Stimulated activated CD8-positive, alpha-beta memory T cell treated with anti-CD3 and anti-CD28 coated beads, Interleukin-7, amount 100 ng/mL, for 4 hours (primary cell): ENCODE measurements at regions not wholly inside any gene's neighbourhood (a gene's known extent, or its start where the extent isn't known, plus 50 kb on each side); places are given as distances from the start of the nearest gene placed in this dataset.
"Not testable (repeated sequence)": the region's sequence is repeated elsewhere in the genome, so short reads cannot be mapped to it uniquely, and the experiment has no call there.

Source experiments
- DNase-seq, 2 donors: peaks; one replicate each; pipeline ENCODE4 v3.0.0-alpha.2; 2020; ENCODE audit warnings: low read depth in 2 of 2

- DNase-seq, result no peak
Measured at GRCh38 chr11:80782135-80782885, 1341.5 kb upstream of the TENM4 start.

DNA sequence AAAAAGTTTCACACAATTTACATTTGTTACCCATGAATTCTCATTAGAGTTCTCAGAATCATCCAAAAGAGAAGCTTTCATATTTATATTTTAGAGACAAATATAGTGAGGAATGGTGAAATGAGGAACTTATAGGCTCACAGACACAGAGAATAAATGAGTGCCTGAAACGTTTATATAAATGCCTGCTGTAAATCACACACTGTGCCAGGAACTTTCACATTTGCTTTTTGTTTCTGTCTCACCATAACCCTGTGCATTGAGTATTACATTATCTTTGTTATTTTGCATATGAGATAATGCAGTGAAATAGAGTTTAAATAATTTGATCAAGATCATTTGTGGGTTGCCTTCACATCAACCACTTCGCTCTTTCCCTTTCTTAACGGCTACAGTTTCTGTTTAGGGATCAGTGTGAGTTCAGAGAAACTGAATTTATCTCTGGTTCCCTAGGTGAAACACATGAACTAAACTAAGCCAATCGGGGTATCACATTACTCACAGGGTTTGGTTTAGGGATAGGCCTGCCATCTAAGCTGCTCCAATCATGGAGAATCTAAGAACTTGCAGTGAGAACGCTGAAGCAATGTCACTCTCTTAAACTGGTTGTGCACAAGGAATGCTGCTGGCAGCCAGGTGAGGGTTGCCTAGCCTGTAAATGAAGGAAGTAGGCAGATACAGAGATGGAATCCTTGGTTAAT, 1339.2 kb upstream of the TENM4 start:
- DNase-seq, result no peak

GRCh38 chr11:80778941-80779340, 1338.1 kb upstream of the TENM4 start:
- DNase-seq, result no peak

DNA sequence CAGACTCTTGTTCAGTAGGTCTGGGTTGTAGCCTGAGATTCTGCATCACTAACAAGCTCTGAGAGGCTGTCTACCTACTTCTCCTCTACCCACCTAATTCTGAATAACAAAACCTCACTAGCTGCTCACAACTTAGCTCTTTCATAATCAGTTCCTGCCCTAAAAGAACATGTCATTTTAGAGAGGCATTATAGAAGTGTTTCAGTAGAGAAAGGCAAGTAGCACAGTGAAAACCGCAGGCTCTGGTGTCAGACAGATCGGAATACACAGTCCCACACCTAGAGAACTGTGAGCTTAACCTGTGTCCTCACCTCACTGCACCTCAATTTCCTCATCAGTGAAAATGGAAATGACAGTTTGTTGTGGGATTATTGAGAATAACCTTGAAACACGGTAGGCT, 1337.6 kb upstream of the TENM4 start:
- no peak for DNase-seq

DNA sequence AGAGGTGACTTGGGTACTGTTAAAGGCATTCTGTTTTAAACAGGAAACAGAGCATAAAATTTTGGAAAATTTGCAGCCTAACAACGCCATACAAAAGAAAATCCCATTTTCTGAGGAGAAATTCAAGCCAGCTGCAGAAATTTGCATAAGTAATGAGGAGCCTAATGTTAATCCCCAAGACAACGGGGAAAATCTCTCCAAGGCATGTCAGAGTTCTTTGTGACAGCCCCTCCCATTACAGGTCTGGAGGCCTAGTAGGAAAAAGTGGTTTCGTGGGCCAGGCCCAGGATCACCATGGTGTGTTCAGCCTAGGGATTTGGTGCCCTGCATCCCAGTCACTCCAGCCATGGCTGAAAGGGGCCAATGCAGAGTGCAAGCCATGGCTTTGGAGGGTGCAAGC, 1333.1 kb upstream of the TENM4 start:
- DNase-seq, result no peak

DNA sequence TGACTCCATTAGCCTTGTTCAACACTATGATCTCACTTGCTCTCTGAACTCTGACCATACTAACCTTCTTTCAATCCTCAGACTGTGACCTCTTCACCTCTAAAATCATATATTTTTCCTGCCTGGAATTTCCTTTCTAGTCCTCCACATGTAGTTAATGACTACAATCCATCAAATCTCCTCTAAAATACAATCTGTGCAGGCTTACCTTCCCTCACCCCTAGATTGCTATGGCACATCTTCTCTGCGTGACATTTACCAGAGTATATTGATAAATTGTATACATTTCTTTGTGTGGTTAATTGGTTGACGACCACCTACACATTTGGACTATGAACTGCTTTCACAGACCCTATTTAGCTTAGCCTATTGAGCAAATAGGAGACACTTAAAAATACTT, 1330.2 kb upstream of the TENM4 start:
- no peak for DNase-seq

DNA sequence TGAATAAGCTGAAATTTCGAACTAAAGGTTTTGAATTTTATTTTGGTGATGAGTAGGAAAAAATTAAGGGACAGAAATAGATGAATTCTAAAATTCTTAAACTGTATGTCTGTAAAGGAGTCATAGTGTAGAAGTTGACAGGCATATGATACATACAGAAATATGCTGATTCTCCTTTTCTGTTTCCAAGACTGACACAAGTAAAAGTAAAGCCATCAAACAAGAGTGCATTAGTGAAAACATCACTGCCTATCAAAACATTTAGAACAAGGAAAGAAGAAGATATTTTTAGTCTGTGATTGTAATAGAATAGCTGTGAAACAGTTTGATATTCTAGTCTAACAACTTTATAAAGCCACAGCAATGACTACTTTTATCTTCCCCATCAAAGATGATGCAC, 1318.0 kb upstream of the TENM4 start:
- DNase-seq, result no peak

GRCh38 chr11:80748207-80748925, 1307.5 kb upstream of the TENM4 start:
- no peak for DNase-seq

GRCh38 chr11:80746300-80746699, 1305.5 kb upstream of the TENM4 start:
- no peak for DNase-seq

DNA sequence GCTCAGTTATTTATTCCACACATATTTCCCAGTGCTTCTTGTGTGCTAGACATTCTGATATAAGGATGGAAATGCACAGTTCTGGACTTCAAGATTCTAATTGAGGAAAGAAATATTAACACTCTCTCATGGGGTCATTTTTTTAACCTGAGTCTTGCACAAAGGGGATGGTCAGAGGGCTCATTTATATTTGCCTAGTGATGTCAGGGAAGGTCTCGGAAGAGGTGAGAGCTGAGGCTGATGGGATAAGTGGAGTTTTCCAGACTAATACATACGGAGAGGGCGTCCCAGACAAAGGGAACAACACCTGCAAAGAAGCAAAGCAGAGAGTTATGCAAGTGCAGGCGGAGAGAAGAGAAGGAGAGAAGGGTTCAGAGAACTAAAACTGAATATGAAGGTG, 1304.6 kb upstream of the TENM4 start:
- DNase-seq, result no peak

DNA sequence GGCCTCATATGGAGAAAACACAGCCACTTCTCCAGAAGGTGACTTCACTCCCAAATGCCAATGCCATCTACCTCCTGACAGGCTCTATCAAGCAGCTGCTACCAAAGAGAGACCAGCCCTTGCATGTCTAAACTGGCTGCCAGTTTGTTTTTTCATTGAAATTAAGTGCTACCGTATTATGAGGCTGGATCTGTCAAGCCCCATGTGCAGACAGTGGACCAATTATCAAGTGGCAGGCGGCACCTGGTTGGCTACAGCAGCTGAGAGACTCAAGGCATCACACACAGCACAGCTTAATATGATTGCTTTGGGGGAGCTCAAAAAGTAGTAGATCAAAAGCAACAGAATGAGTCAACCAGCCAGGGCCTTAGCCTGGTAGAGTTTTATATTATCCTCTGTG, 1293.0 kb upstream of the TENM4 start:
- DNase-seq, result no peak

DNA sequence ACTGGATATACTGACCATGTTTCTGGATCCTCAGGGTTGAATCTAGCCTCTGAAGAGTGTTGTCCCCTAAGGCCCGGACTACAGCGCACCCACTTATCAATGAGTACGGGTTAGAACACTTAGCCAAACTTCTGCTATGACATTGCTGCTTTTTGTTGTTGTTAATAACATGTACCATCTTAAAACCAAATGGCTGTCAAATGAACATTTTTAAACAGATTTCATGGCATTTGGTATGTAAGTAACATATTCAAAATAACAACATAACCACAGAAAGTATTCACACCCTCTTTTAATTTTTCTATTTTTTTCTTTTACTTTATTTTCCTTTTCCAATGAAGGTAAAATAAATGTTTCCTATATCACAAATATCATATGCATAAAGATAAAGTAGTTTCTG, 1292.5 kb upstream of the TENM4 start:
- DNase-seq, result no peak

GRCh38 chr11:80727315-80727714, 1286.5 kb upstream of the TENM4 start:
- no peak for DNase-seq

DNA sequence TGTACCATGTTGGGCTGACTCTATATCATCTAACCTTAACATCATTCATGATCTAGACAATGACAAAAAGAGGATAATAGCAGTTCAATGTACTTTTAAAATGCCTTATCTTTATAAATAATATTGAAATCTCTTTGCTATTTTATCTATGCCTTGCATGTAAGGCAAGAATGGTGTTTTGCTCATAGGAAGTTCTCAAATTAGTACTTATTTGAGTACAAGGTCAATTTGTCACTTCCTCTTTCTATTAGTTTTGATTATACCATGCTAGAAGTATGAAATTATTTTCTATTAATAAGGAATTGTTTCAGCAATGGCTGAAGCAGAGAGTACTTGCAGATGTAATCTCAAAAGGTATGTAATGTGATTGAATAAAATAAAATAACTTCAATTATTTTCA, 1285.4 kb upstream of the TENM4 start:
- DNase-seq, result no peak

- no peak for DNase-seq
Measured at GRCh38 chr11:80724366-80724765, 1283.5 kb upstream of the TENM4 start.

DNA sequence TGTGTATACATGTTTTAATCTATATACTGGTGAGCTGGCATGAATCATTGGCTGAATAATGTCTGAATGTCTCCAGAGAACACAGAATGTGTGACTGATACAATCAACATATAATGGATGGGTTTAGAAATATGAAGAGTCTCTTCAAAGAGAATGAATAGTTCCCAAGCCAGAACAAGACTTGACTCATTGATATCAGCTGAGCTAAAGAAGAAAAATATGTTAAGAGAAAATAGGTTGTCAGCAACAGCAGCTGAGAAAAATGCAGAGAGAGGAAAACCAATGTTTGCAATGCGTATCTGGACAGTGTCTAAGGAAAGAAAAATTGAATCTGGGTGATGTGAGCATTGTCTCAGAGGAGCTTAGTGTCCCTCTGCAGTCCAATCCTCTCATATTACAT, 1281.8 kb upstream of the TENM4 start:
- DNase-seq, result no peak

DNA sequence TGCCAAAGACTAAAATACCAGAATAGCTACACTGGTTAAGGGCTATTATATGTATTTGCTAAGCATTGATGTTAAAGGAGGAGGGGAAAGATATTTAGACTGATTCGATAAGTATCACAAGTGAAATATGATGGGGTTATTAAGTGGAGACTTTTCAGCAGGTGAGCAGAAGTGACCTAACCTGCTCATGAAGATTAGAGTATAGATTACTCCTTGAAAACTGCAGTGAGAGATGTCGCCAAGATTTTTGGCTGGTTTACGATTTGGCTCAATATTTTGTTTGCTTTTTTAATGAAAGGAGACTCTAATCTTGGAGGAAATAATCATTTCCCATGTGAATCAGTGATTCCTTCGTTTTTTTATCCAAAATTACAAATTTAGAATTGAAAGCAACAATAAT, 1279.5 kb upstream of the TENM4 start:
- DNase-seq, result no peak

DNA sequence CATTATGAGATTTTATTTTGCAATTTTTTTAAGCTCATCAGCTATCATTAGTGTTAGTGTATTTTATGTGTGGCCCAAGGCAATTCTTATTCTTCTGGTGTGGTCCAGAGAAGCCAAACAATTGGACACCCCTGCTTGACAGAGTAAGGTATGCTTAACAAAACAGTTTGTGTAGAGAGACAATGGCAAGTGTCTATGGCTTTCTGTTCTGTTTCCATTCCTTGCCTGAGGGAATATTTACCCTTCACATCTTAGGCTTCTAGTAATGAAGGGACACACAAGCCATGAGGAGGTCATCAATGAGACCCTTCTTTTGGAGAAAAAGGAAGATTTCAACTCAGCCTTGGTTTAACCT, 1278.4 kb upstream of the TENM4 start:
- DNase-seq, result no peak

GRCh38 chr11:80718611-80719291, 1277.9 kb upstream of the TENM4 start:
- no peak for DNase-seq

GRCh38 chr11:80702264-80702663, 1261.4 kb upstream of the TENM4 start:
- DNase-seq, result no peak

- DNase-seq, result no peak
Measured at GRCh38 chr11:80700386-80700785, 1259.6 kb upstream of the TENM4 start.

DNA sequence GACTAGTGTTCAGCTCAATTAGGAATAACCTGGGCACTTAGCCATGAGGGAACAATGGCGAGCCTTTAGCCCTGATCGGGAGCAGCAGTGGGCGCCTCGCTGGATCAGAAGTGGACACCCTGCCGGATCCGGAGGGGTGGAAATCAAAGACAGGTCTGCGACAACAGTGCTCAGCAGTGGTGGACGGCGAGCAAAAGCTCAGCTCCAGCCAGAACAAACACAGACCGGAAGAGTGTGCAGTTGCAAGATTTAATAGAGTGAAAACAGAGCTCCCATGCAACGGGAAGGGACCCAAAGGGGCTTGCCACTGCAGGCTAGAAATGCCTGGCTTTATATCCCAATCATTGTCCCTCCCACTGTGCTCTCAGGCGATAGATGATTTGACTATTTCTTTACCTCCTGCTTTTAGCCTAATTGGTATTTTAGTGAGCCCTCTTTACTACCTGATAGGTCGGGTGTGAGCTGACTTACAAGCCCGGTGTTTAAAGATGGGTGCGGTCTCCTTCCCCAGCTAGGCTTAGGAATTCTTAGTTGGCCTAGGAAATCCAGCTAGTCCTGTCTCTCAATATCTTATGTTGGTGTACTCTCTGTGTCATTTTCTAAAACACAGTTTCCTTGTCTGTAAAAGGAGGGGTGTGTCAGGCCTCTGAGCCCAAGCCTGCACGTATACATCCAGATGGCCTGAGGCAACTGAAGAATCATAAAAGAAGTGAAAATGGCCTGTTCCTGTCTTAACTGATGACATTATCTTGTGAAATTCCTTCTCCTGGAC, 1258.8 kb upstream of the TENM4 start:
- not testable (repeated sequence) for DNase-seq
